ENCODE measurements at regions not wholly inside any gene's neighbourhood (a gene's known extent, or its start where the extent isn't known, plus 50 kb on each side); places are given as distances from the start of the nearest gene placed in this dataset.

DNA sequence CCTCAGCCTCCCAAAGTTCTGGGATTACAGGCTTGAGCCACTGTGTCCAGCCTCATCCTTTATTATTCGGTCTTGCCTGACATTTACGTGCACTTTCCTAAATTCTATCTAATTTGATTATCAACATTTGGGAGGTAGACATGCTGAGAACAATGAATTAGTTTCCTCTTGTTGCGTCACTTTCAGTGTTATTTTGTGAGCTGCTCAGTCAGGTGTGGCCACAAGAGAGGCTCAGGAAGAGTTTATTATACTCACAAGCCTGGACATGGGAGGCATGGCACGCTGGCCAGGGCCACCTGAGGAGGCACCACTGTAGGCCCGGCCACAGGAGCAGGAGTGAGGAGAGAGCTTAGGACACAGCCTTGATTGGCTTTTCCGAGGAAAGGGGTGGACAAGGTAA lies 59.7 kb upstream of the RBFOX2 start:
- Mint-ChIP-seq H3K27me3 (ENCODE audit: insufficient read depth, unreplicated experiment) (no peaks in the 10 kb centered on the region), H3K9me3 (ENCODE audit: unreplicated experiment) (no peaks in the 10 kb centered on the region), H3K4me3 (ENCODE audit: unreplicated experiment) (no peak overlapping the region), H3K4me1 (ENCODE audit: insufficient read depth, unreplicated experiment) (peaks cover 6% of the 10 kb centered on the region), H3K27ac (ENCODE audit: low read depth, unreplicated experiment) (no peak overlapping the region), H3K36me3 (ENCODE audit: insufficient read depth, unreplicated experiment) (no peaks in the 10 kb centered on the region)
- no peak for DNase-seq (ENCODE audit: unreplicated experiment)
- ChIA-PET POLR2A (no interaction called here), CTCF (interaction anchor here (0.6 to 2.4 kb wide), 6 partner anchors 23 to 164 kb away, joined by 3 to 18 read pairs (median 4); no protein-coding TSS in a partner anchor)
- no TSS peak for BruUV-seq (replicated peaks)
- TF ChIP-seq, protein P1, sequence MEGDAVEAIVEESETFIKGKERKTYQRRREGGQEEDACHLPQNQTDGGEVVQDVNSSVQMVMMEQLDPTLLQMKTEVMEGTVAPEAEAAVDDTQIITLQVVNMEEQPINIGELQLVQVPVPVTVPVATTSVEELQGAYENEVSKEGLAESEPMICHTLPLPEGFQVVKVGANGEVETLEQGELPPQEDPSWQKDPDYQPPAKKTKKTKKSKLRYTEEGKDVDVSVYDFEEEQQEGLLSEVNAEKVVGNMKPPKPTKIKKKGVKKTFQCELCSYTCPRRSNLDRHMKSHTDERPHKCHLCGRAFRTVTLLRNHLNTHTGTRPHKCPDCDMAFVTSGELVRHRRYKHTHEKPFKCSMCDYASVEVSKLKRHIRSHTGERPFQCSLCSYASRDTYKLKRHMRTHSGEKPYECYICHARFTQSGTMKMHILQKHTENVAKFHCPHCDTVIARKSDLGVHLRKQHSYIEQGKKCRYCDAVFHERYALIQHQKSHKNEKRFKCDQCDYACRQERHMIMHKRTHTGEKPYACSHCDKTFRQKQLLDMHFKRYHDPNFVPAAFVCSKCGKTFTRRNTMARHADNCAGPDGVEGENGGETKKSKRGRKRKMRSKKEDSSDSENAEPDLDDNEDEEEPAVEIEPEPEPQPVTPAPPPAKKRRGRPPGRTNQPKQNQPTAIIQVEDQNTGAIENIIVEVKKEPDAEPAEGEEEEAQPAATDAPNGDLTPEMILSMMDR (IDR thresholded peaks at IDR 0.05; ENCODE audit: unreplicated experiment), result no peak
- intact Hi-C loops (cut with micrococcal nuclease), result no loop called here

DNA sequence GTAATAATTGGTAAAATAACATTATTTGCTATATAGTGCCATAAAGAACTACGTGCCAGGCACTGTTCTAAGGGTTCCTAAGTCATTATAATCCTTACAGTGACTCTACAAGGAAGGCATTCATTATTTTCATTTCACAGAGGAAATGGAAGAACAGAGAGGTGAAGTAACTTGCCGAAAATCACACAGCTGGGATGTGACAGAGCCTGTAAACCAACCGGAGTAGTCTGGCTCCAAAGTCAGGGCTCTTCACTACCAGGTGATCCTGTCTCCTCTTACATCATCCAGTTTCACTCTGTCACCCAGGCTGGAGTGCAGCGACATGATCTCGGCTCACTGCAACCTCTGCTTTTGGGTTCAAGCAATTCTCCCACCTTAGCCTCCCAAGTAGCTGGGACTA lies 59.2 kb upstream of the RBFOX2 start:
- H3K27me3 Mint-ChIP-seq (ENCODE audit: insufficient read depth, unreplicated experiment), result no peaks in the 10 kb centered on the region
- TF ChIP-seq, protein P1 (IDR thresholded peaks at IDR 0.05; ENCODE audit: unreplicated experiment), result no peak
- H3K4me1 Mint-ChIP-seq (ENCODE audit: insufficient read depth, unreplicated experiment), result peaks cover 6% of the 10 kb centered on the region
- intact Hi-C loops (cut with micrococcal nuclease), result no loop called here
- H3K27ac Mint-ChIP-seq (ENCODE audit: low read depth, unreplicated experiment), result no peak overlapping the region
- DNase-seq (ENCODE audit: unreplicated experiment), result no peak
- H3K4me3 Mint-ChIP-seq (ENCODE audit: unreplicated experiment), result no peak overlapping the region
- ChIA-PET POLR2A (no interaction called here), CTCF (interaction anchor here (0.6 to 2.4 kb wide), 3 partner anchors 22 to 157 kb away, joined by 3 to 18 read pairs (median 6); no protein-coding TSS in a partner anchor)
- no peaks in the 10 kb centered on the region for H3K9me3 Mint-ChIP-seq (ENCODE audit: unreplicated experiment)
- no peaks in the 10 kb centered on the region for H3K36me3 Mint-ChIP-seq (ENCODE audit: insufficient read depth, unreplicated experiment)
- BruUV-seq (replicated peaks), result no TSS peak

DNA sequence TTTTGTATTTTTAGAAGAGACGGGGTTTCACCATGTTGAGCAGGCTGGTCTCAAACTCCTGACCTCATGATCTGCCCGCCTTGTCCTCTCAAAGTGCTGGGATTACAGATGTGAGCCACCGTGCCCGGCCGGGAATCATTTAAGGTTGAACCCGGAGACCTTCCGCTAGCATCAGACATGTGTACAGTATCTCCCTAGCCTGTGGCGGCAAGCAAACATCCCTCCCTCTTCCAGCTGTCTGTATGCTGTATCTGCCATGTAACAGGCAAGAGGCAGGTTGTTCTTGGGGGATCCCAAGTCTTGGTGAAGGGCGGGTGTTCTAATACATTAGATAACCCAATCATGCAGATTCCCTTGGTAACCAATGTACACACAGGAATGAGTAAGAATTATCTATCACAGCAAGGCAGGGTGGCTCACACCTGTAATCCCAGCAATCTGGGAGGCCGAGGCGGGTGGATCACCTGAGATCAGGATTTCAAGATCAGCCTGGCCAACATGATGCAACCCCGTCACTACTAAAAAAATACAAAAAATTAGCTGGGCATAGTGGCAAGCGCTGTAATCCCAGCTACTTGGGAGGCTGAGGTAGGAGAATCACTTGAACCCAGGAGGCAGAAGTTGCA lies 58.1 kb upstream of the RBFOX2 start:
- H3K36me3 Mint-ChIP-seq (ENCODE audit: insufficient read depth, unreplicated experiment), result no peaks in the 10 kb centered on the region
- H3K27ac Mint-ChIP-seq (ENCODE audit: low read depth, unreplicated experiment), result no peak overlapping the region
- TF ChIP-seq, protein P1 (IDR thresholded peaks at IDR 0.05; ENCODE audit: unreplicated experiment), result no peak
- BruUV-seq (replicated peaks), result no TSS peak
- H3K27me3 Mint-ChIP-seq (ENCODE audit: insufficient read depth, unreplicated experiment), result no peaks in the 10 kb centered on the region
- intact Hi-C loops (cut with micrococcal nuclease), result no loop called here
- POLR2A ChIA-PET, result interaction anchor here (0.7 kb wide), 1 partner anchor 58 kb away, joined by 4 read pairs; the partner anchor contains the start of gene RBFOX2
- H3K4me1 Mint-ChIP-seq (ENCODE audit: insufficient read depth, unreplicated experiment), result peaks cover 6% of the 10 kb centered on the region
- no peak for DNase-seq (ENCODE audit: unreplicated experiment)
- CTCF ChIA-PET, result no interaction called here
- no peak overlapping the region for H3K4me3 Mint-ChIP-seq (ENCODE audit: unreplicated experiment)
- no peaks in the 10 kb centered on the region for H3K9me3 Mint-ChIP-seq (ENCODE audit: unreplicated experiment)

DNA sequence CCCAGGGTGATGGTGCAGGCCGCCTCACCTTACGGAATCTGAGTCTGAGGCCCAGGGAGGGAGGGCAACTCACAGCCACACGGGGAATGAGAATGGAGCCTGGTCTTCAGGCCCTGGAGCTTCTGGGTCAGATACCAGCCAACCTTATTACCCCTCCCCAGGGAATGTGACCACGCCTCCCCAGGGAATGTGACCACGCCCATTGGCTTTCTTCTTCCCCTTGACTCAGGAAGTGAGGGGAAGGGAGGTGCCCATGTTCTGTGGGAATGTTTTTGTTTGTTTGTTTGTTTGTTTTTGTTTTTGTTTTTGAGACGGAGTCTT lies 57.5 kb upstream of the RBFOX2 start:
- intact Hi-C loops (cut with micrococcal nuclease), result no loop called here
- no peaks in the 10 kb centered on the region for H3K36me3 Mint-ChIP-seq (ENCODE audit: insufficient read depth, unreplicated experiment)
- CTCF ChIA-PET, result interaction anchor here (6.1 kb wide), 1 partner anchor 20 kb away, joined by 47 read pairs; no protein-coding TSS in a partner anchor
- H3K4me1 Mint-ChIP-seq (ENCODE audit: insufficient read depth, unreplicated experiment), result peaks cover 6% of the 10 kb centered on the region
- no peak overlapping the region for H3K27ac Mint-ChIP-seq (ENCODE audit: low read depth, unreplicated experiment)
- no peak for DNase-seq (ENCODE audit: unreplicated experiment)
- no peaks in the 10 kb centered on the region for H3K9me3 Mint-ChIP-seq (ENCODE audit: unreplicated experiment)
- BruUV-seq (replicated peaks), result no TSS peak
- POLR2A ChIA-PET, result interaction anchor here (0.7 kb wide), 1 partner anchor 57 kb away, joined by 4 read pairs; the partner anchor contains the start of gene RBFOX2
- H3K4me3 Mint-ChIP-seq (ENCODE audit: unreplicated experiment), result no peak overlapping the region
- no peaks in the 10 kb centered on the region for H3K27me3 Mint-ChIP-seq (ENCODE audit: insufficient read depth, unreplicated experiment)
- TF ChIP-seq, protein P1 (IDR thresholded peaks at IDR 0.05; ENCODE audit: unreplicated experiment), result no peak

All from MCF 10A (cell line).